HG02759 (cell line): ENCODE measurements at regions not wholly inside any gene's neighbourhood (a gene's known extent, or its start where the extent isn't known, plus 50 kb on each side); places are given as distances from the start of the nearest gene placed in this dataset.

Experiments
- ATAC-seq: cut with Tn5 transposase; IDR thresholded peaks from one replicate; pipeline ENCODE4 v1.9.1; 2021; ENCODE audit warnings: mild to moderate bottlenecking, moderate library complexity; ENCODE audit not compliant: unreplicated experiment

- ATAC-seq, result no peak
Observed at GRCh38 chr6:151753581-151753980, 53.9 kb upstream of the ESR1 start.

- peak; percentile 96 for ATAC-seq
Observed at GRCh38 chr6:151757506-151757955, 50.0 kb upstream of the ESR1 start.
